ENCODE measurements at regions not wholly inside any gene's neighbourhood (a gene's known extent, or its start where the extent isn't known, plus 50 kb on each side); places are given as distances from the start of the nearest gene placed in this dataset.
"Not testable (repeated sequence)": the region's sequence is repeated elsewhere in the genome, so short reads cannot be mapped to it uniquely, and the experiment has no call there.

- not testable (repeated sequence) for H3K36me3 ChIP-seq; H3K4me3 ChIP-seq (ENCODE audit: low read depth in 1 of 2, low read length in 1 of 2); H3K27me3 ChIP-seq; H3K9me3 ChIP-seq; H3K27ac ChIP-seq; H3K4me1 ChIP-seq (ENCODE audit: control insufficient read depth in 1 of 2, insufficient read depth in 1 of 2, low read depth in 1 of 2, low read length in 1 of 2)
Measured at GRCh38 chr1:149367472-149368044, 107.3 kb upstream of the NBPF19 start.

- not testable (repeated sequence) for H3K27me3 ChIP-seq; H3K4me1 ChIP-seq (ENCODE audit: control insufficient read depth in 1 of 2, insufficient read depth in 1 of 2, low read depth in 1 of 2, low read length in 1 of 2); H3K9me3 ChIP-seq; H3K27ac ChIP-seq; H3K36me3 ChIP-seq; H3K4me3 ChIP-seq (ENCODE audit: low read depth in 1 of 2, low read length in 1 of 2)
Measured at GRCh38 chr1:149368337-149368736, 106.5 kb upstream of the NBPF19 start.

GRCh38 chr1:149369081-149369480 lies 105.8 kb upstream of the NBPF19 start:
- H3K27ac ChIP-seq; H3K4me3 ChIP-seq (ENCODE audit: low read depth in 1 of 2, low read length in 1 of 2); H3K9me3 ChIP-seq; H3K36me3 ChIP-seq; H3K27me3 ChIP-seq; H3K4me1 ChIP-seq (ENCODE audit: control insufficient read depth in 1 of 2, insufficient read depth in 1 of 2, low read depth in 1 of 2, low read length in 1 of 2): not testable (repeated sequence)

GRCh38 chr1:149371955-149372354 lies 102.9 kb upstream of the NBPF19 start:
- H3K4me3 ChIP-seq (ENCODE audit: low read depth in 1 of 2, low read length in 1 of 2); H3K9me3 ChIP-seq; H3K27ac ChIP-seq; H3K4me1 ChIP-seq (ENCODE audit: control insufficient read depth in 1 of 2, insufficient read depth in 1 of 2, low read depth in 1 of 2, low read length in 1 of 2); H3K36me3 ChIP-seq; H3K27me3 ChIP-seq: not testable (repeated sequence)

GRCh38 chr1:149378462-149378861 lies 96.4 kb upstream of the NBPF19 start:
- not testable (repeated sequence) for H3K4me1 ChIP-seq (ENCODE audit: control insufficient read depth in 1 of 2, insufficient read depth in 1 of 2, low read depth in 1 of 2, low read length in 1 of 2); H3K36me3 ChIP-seq; H3K4me3 ChIP-seq (ENCODE audit: low read depth in 1 of 2, low read length in 1 of 2); H3K27me3 ChIP-seq; H3K27ac ChIP-seq; H3K9me3 ChIP-seq

- peak overlapping the region; percentile 47 to 54 for H3K4me3 ChIP-seq (ENCODE audit: low read depth in 1 of 2, low read length in 1 of 2)
- H3K4me1 ChIP-seq (ENCODE audit: control insufficient read depth in 1 of 2, insufficient read depth in 1 of 2, low read depth in 1 of 2, low read length in 1 of 2); H3K9me3 ChIP-seq; H3K27me3 ChIP-seq; H3K36me3 ChIP-seq: not testable (repeated sequence)
- peak overlapping the region; percentile 68 for H3K27ac ChIP-seq
Measured at GRCh38 chr1:149390173-149390926, 84.5 kb upstream of the NBPF19 start.

GRCh38 chr1:149390931-149391330 lies 83.9 kb upstream of the NBPF19 start:
- not testable (repeated sequence) for H3K9me3 ChIP-seq; H3K4me1 ChIP-seq (ENCODE audit: control insufficient read depth in 1 of 2, insufficient read depth in 1 of 2, low read depth in 1 of 2, low read length in 1 of 2); H3K36me3 ChIP-seq; H3K27me3 ChIP-seq
- H3K27ac ChIP-seq: peak overlapping the region; percentile 68
- H3K4me3 ChIP-seq (ENCODE audit: low read depth in 1 of 2, low read length in 1 of 2): peak overlapping the region; percentile 35 to 54

GRCh38 chr1:149395802-149396201 lies 79.0 kb upstream of the NBPF19 start:
- not testable (repeated sequence) for H3K36me3 ChIP-seq; H3K27ac ChIP-seq; H3K27me3 ChIP-seq; H3K9me3 ChIP-seq; H3K4me1 ChIP-seq (ENCODE audit: control insufficient read depth in 1 of 2, insufficient read depth in 1 of 2, low read depth in 1 of 2, low read length in 1 of 2); H3K4me3 ChIP-seq (ENCODE audit: low read depth in 1 of 2, low read length in 1 of 2)

GRCh38 chr1:149398527-149398926 lies 76.3 kb upstream of the NBPF19 start:
- not testable (repeated sequence) for H3K9me3 ChIP-seq

GRCh38 chr1:149408404-149408803 lies 66.4 kb upstream of the NBPF19 start:
- not testable (repeated sequence) for H3K36me3 ChIP-seq; H3K4me3 ChIP-seq (ENCODE audit: low read depth in 1 of 2, low read length in 1 of 2); H3K4me1 ChIP-seq (ENCODE audit: control insufficient read depth in 1 of 2, insufficient read depth in 1 of 2, low read depth in 1 of 2, low read length in 1 of 2); H3K9me3 ChIP-seq; H3K27me3 ChIP-seq
- H3K27ac ChIP-seq: peak overlapping the region; percentile 80

More at GRCh38 chr1:149398527-149398926, 76.3 kb upstream of the NBPF19 start:
- H3K27me3 ChIP-seq; H3K4me3 ChIP-seq (ENCODE audit: low read depth in 1 of 2, low read length in 1 of 2); H3K36me3 ChIP-seq; H3K4me1 ChIP-seq (ENCODE audit: control insufficient read depth in 1 of 2, insufficient read depth in 1 of 2, low read depth in 1 of 2, low read length in 1 of 2); H3K27ac ChIP-seq: not testable (repeated sequence)

- H3K27ac ChIP-seq; H3K36me3 ChIP-seq; H3K27me3 ChIP-seq; H3K4me3 ChIP-seq (ENCODE audit: low read depth in 1 of 2, low read length in 1 of 2); H3K9me3 ChIP-seq: not testable (repeated sequence)
- peaks cover 6 to 12% of the 10 kb centered on the region in 2 experiments for H3K4me1 ChIP-seq (ENCODE audit: control insufficient read depth in 1 of 2, insufficient read depth in 1 of 2, low read depth in 1 of 2, low read length in 1 of 2)
Measured at GRCh38 chr1:149415373-149415772, 59.5 kb upstream of the NBPF19 start.

- H3K4me1 ChIP-seq (ENCODE audit: control insufficient read depth in 1 of 2, insufficient read depth in 1 of 2, low read depth in 1 of 2, low read length in 1 of 2); H3K36me3 ChIP-seq; H3K4me3 ChIP-seq (ENCODE audit: low read depth in 1 of 2, low read length in 1 of 2); H3K27ac ChIP-seq; H3K9me3 ChIP-seq; H3K27me3 ChIP-seq: not testable (repeated sequence)
Measured at GRCh38 chr1:149418782-149419181, 56.1 kb upstream of the NBPF19 start.

- H3K4me3 ChIP-seq (ENCODE audit: low read depth in 1 of 2, low read length in 1 of 2); H3K4me1 ChIP-seq (ENCODE audit: control insufficient read depth in 1 of 2, insufficient read depth in 1 of 2, low read depth in 1 of 2, low read length in 1 of 2); H3K36me3 ChIP-seq; H3K27me3 ChIP-seq; H3K27ac ChIP-seq; H3K9me3 ChIP-seq: not testable (repeated sequence)
Measured at GRCh38 chr1:149423122-149423521, 51.7 kb upstream of the NBPF19 start.

Data from neutrophil (primary cell).